H1 (cell line): ENCODE measurements at regions not wholly inside any gene's neighbourhood (a gene's known extent, or its start where the extent isn't known, plus 50 kb on each side); places are given as distances from the start of the nearest gene placed in this dataset.

Experiments used
- CTCF ChIA-PET: fragments of 300-600 bp; sonication (Branson Sonifier 250); formaldehyde crosslinking; loops from one replicate; lab custom pipeline; 2021; ENCODE audit not compliant: partially characterized antibody; lab: Charles Lee
- POLR2A ChIA-PET: fragments of 300-600 bp; sonication (Branson Sonifier 250); formaldehyde crosslinking; loops from one replicate; lab custom pipeline; 2021; ENCODE audit warnings: inconsistent platforms; ENCODE audit not compliant: partially characterized antibody; lab: Charles Lee
- DNase-seq, 2 experiments: peaks; one replicate each; pipeline versions ENCODE4 v3.0.0 to v3.0.0-alpha.2; 2010 to 2022; ENCODE audit warnings: low spot score in 2 of 2, low read depth in 1 of 2, mixed read lengths in 1 of 2
- FAIRE-seq: peaks from 2 replicates; lab custom pipeline; 2011; peaks lifted over from hg19 to GRCh38; lab: Jason Lieb, UNC
- H2AFZ ChIP-seq: 2 replicates; pipeline ENCODE4 v1.8.1; 2012; ENCODE audit warnings: low read length, inconsistent platforms
- H2AK5ac ChIP-seq: 2 replicates; pipeline ENCODE4 v1.6.1; 2013; ENCODE audit warnings: low read depth, low read length
- H2BK120ac ChIP-seq: replicated peaks from 2 replicates; pipeline ENCODE3; 2013; ENCODE audit warnings: low read depth, low read length, inconsistent platforms
- H2BK12ac ChIP-seq: 2 replicates; pipeline ENCODE4 v1.6.1; 2013; ENCODE audit warnings: low read depth, low read length
- H2BK15ac ChIP-seq: 2 replicates; pipeline ENCODE4 v1.6.1; 2013; ENCODE audit warnings: low read length
- H2BK20ac ChIP-seq: 2 replicates; pipeline ENCODE4 v1.6.1; 2013; ENCODE audit warnings: low read length
- H2BK5ac ChIP-seq: 2 replicates; pipeline ENCODE4 v1.6.1; 2013; ENCODE audit warnings: low read depth, low read length
- H3K14ac ChIP-seq: 2 replicates; pipeline ENCODE4 v1.6.1; 2013; ENCODE audit warnings: inconsistent platforms; ENCODE audit not compliant: insufficient read length
- H3K18ac ChIP-seq: 2 replicates; pipeline ENCODE4 v1.6.1; 2013; ENCODE audit warnings: low read length; ENCODE audit errors: extremely low read depth
- H3K23ac ChIP-seq: 2 replicates; pipeline ENCODE4 v1.6.1; 2013; ENCODE audit warnings: inconsistent platforms; ENCODE audit not compliant: insufficient read length
- H3K23me2 ChIP-seq: 2 replicates; pipeline ENCODE4 v1.6.1; 2013; ENCODE audit warnings: low read depth, low read length
- H3K27ac ChIP-seq: 2 replicates; pipeline ENCODE4 v1.6.1; 2011; ENCODE audit warnings: low read depth, low read length, inconsistent platforms
- H3K27me3 ChIP-seq, 4 experiments: replicated peaks in 1 of 4; 1 replicate in 1 of 4; 2 replicates in 3 of 4; pipeline versions ENCODE4 v1.6.1 to v1.8.1; 2011 to 2013; ENCODE audit warnings: low read length in 3 of 4, mild to moderate bottlenecking in 3 of 4, inconsistent platforms in 2 of 4, mixed read lengths in 2 of 4, moderate library complexity in 1 of 4; ENCODE audit not compliant: control insufficient read depth in 3 of 4, insufficient read depth in 3 of 4; ENCODE audit errors: extremely low read depth in 1 of 4
- H3K36me3 ChIP-seq, 4 experiments: 2 replicates each; pipeline versions ENCODE4 v1.6.1 to v1.8.1; 2011 to 2013; ENCODE audit warnings: mild to moderate bottlenecking in 4 of 4, low read length in 3 of 4, moderate library complexity in 2 of 4, control low read depth in 1 of 4, inconsistent platforms in 1 of 4; ENCODE audit not compliant: insufficient read depth in 4 of 4, control insufficient read depth in 2 of 4
- H3K4ac ChIP-seq: replicated peaks from 2 replicates; pipeline ENCODE3; 2013; ENCODE audit warnings: low read length, low read depth, mixed read lengths, inconsistent platforms; ENCODE audit not compliant: insufficient read length
- H3K4me1 ChIP-seq, 4 experiments: replicated peaks in 1 of 4; 1 replicate in 1 of 4; 2 replicates in 3 of 4; pipeline versions ENCODE4 v1.6.1 to v1.8.1; 2011 to 2013; ENCODE audit warnings: low read length in 3 of 4, inconsistent platforms in 2 of 4, mixed read lengths in 1 of 4; ENCODE audit not compliant: insufficient read depth in 4 of 4, control insufficient read depth in 3 of 4
- H3K4me2 ChIP-seq, 2 experiments: 2 replicates each; pipeline versions ENCODE4 v1.6.1 to v1.8.1; 2011 to 2013; ENCODE audit warnings: low read depth in 2 of 2, low read length in 2 of 2, control low read depth in 1 of 2, inconsistent platforms in 1 of 2, mild to moderate bottlenecking in 1 of 2; ENCODE audit not compliant: insufficient read depth in 1 of 2
- H3K4me3 ChIP-seq, 4 experiments: fragments of 200-600, 300-600 bp in 1 of 4; sonication (generic), shearing (Covaris generic), sonication (Bioruptor Twin) in 1 of 4; 2 replicates each; pipeline versions ENCODE4 v1.5.1 to v1.8.1; 2011 to 2016; ENCODE audit warnings: low read length in 4 of 4, low read depth in 3 of 4, control low read depth in 2 of 4, inconsistent platforms in 2 of 4, mild to moderate bottlenecking in 2 of 4, mixed read lengths in 1 of 4, moderate library complexity in 1 of 4; ENCODE audit not compliant: insufficient read depth in 2 of 4; ENCODE audit errors: extremely low read depth in 1 of 4
- H3K56ac ChIP-seq: replicated peaks from 2 replicates; pipeline ENCODE3; 2013; ENCODE audit warnings: low read depth, mild to moderate bottlenecking, mixed read lengths, low read length, inconsistent platforms; ENCODE audit not compliant: insufficient read length
- H3K79me1 ChIP-seq: 2 replicates; pipeline ENCODE4 v1.6.1; 2013; ENCODE audit warnings: low read depth, low read length, control low read depth
- H3K79me2 ChIP-seq, 2 experiments: 2 replicates each; pipeline versions ENCODE4 v1.6.1 to v1.8.1; 2012 to 2013; ENCODE audit warnings: low read length in 2 of 2, mild to moderate bottlenecking in 2 of 2, inconsistent platforms in 1 of 2; ENCODE audit not compliant: insufficient read depth in 2 of 2, control insufficient read depth in 1 of 2
- H3K9ac ChIP-seq, 4 experiments: replicated peaks in 1 of 4; 1 replicate in 1 of 4; 2 replicates in 3 of 4; pipeline versions ENCODE4 v1.6.1 to v1.8.1; 2011 to 2013; ENCODE audit warnings: low read depth in 3 of 4, low read length in 3 of 4, control low read depth in 2 of 4, mild to moderate bottlenecking in 2 of 4, moderate library complexity in 2 of 4, inconsistent platforms in 1 of 4; ENCODE audit errors: extremely low read depth in 1 of 4
- H3K9me3 ChIP-seq, 2 experiments: 2 replicates each; pipeline versions ENCODE4 v1.6.1 to v1.8.1; 2012 to 2013; ENCODE audit warnings: mild to moderate bottlenecking in 2 of 2, moderate library complexity in 2 of 2, control low read depth in 1 of 2, inconsistent platforms in 1 of 2, low read depth in 1 of 2, low read length in 1 of 2, mixed read lengths in 1 of 2; ENCODE audit not compliant: insufficient read depth in 2 of 2
- H4K20me1 ChIP-seq, 2 experiments: replicated peaks in 1 of 2; 2 replicates each; pipeline versions ENCODE3 to v1.8.1; 2011 to 2013; ENCODE audit warnings: inconsistent platforms in 2 of 2, low read length in 2 of 2, mild to moderate bottlenecking in 1 of 2; ENCODE audit not compliant: insufficient read depth in 2 of 2, control insufficient read depth in 1 of 2
- H4K5ac ChIP-seq: 2 replicates; pipeline ENCODE4 v1.6.1; 2013; ENCODE audit warnings: low read length, low read depth, mixed read lengths, inconsistent platforms; ENCODE audit not compliant: insufficient read length
- H4K8ac ChIP-seq: 2 replicates; pipeline ENCODE4 v1.8.0; 2013; ENCODE audit warnings: mild to moderate bottlenecking, moderate library complexity, low read length, inconsistent platforms; ENCODE audit not compliant: insufficient read depth; ENCODE audit errors: extremely low read depth
- H4K91ac ChIP-seq: replicated peaks from 2 replicates; pipeline ENCODE3; 2013; ENCODE audit warnings: low read length, mixed read lengths, inconsistent platforms; ENCODE audit not compliant: insufficient read length
- CBX5 ChIP-seq: fragments of 300-800, 300-1000 bp; sonication (generic); IDR thresholded peaks from 2 replicates; pipeline ENCODE4 v1.7.1; 2016; ENCODE audit warnings: antibody characterized with exemption, low read length, low read depth
- EP300 ChIP-seq, 2 experiments: IDR thresholded peaks; 1 replicate in 1 of 2; 2 replicates in 1 of 2; pipeline ENCODE4 v1.6.1; 2011 to 2012; ENCODE audit warnings: low read depth in 2 of 2, low read length in 2 of 2, mild to moderate bottlenecking in 2 of 2, borderline replicate concordance in 1 of 2, inconsistent platforms in 1 of 2, moderate library complexity in 1 of 2
- JUND ChIP-seq: IDR thresholded peaks from 2 replicates; pipeline ENCODE4 v1.6.1; 2011; ENCODE audit warnings: mild to moderate bottlenecking, improper control_type of control experiment, low read length
- SP4 ChIP-seq: IDR thresholded peaks from 2 replicates; pipeline ENCODE4 v1.6.1; 2012; ENCODE audit warnings: low read length, inconsistent platforms
- ZNF274 ChIP-seq: IDR thresholded peaks from 2 replicates; pipeline ENCODE4 v1.7.0; 2012; ENCODE audit warnings: low read length, borderline replicate concordance; ENCODE audit errors: extremely low read depth
- WGBS, 2 experiments: shearing (Covaris generic) in 1 of 2; methylation state at CpG; one replicate each; pipeline versions ENCODE4 v1.1.6 to v1.1.7; 2013 to 2015; ENCODE audit warnings: low lambda C conversion rate in 2 of 2, mixed read lengths in 2 of 2, inconsistent platforms in 1 of 2, low coverage in 1 of 2, missing lambda C conversion rate in 1 of 2; ENCODE audit not compliant: insufficient replicate concordance in 2 of 2, insufficient coverage in 1 of 2, insufficient read length in 1 of 2; ENCODE audit errors: extremely low coverage in 1 of 2, missing lambda C conversion rate in 1 of 2; 5-methylcytosine and 5-hydroxymethylcytosine counted together

GRCh38 chr11:27246925-27247324 lies 116.1 kb downstream of the CCDC34 start:
- peak overlapping the region; percentile 54 for H3K14ac ChIP-seq
- H2AFZ ChIP-seq: no peak overlapping the region
- no peak overlapping the region for H3K4ac ChIP-seq
- H4K8ac ChIP-seq: no peak overlapping the region
- no peak overlapping the region for H3K9ac ChIP-seq
- POLR2A ChIA-PET: interaction anchor here (1.3 kb wide), 1 partner anchor 9 kb away, joined by 4 read pairs; no protein-coding TSS in a partner anchor
- H3K4me2 ChIP-seq: no peak overlapping the region
- H3K79me2 ChIP-seq: no peaks in the 10 kb centered on the region
- no peak overlapping the region for H2BK5ac ChIP-seq
- no peak overlapping the region for H3K23ac ChIP-seq
- H3K27me3 ChIP-seq: no peaks in the 10 kb centered on the region
- no peaks in the 10 kb centered on the region for H3K79me1 ChIP-seq
- no peak overlapping the region for H3K56ac ChIP-seq
- no peak overlapping the region for H4K91ac ChIP-seq
- no peaks in the 10 kb centered on the region for H3K36me3 ChIP-seq
- no peak overlapping the region for H2BK120ac ChIP-seq
- H3K23me2 ChIP-seq: no peaks in the 10 kb centered on the region
- peaks cover 0 to 4% of the 10 kb centered on the region in 2 experiments; a peak in 1 of 4 replicates for H3K9me3 ChIP-seq
- H3K27ac ChIP-seq: no peak overlapping the region
- DNase-seq: no peak
- H4K5ac ChIP-seq: no peak overlapping the region
- no peak overlapping the region for H2AK5ac ChIP-seq
- H2BK15ac ChIP-seq: no peak overlapping the region
- no peak overlapping the region for H2BK12ac ChIP-seq
- no peak for FAIRE-seq
- TF ChIP-seq CBX5: no peak
- TF ChIP-seq JUND: no peak
- TF ChIP-seq EP300 (IDR thresholded peaks at IDR 0.05; ENCODE audit: borderline replicate concordance in 1 of 2, low read depth in 2 of 2, low read length in 2 of 2): no peak
- TF ChIP-seq ZNF274: no peak
- TF ChIP-seq SP4: no peak
- TF ChIP-seq, all 59 proteins: peak for 0
- H3K4me1 ChIP-seq: peaks cover 0 to 14% (median 8%) of the 10 kb centered on the region in 4 experiments; a peak in 5 of 7 replicates
- no peak overlapping the region for H3K18ac ChIP-seq
- H4K20me1 ChIP-seq: no peaks in the 10 kb centered on the region
- H2BK20ac ChIP-seq: no peak overlapping the region
- no peak overlapping the region for H3K4me3 ChIP-seq
- CTCF ChIA-PET: interaction anchor here (1.0 to 1.5 kb wide), 4 partner anchors 36 to 239 kb away, joined by 3 to 7 read pairs (median 4); no protein-coding TSS in a partner anchor
- 90% methylated on average over 3 of the region's 3 CpGs; no CpG with 5 or more reads in 1 of the 2 experiments for WGBS, 2 experiments
